ENCODE measurements at regions not wholly inside any gene's neighbourhood (a gene's known extent, or its start where the extent isn't known, plus 50 kb on each side); places are given as distances from the start of the nearest gene placed in this dataset.

GRCh38 chr17:53101706-53102105 is 721.0 kb upstream of the KIF2B start:
- Histone ChIP-seq H3K4me3 (ENCODE audit: low read depth in 2 of 2, low read length in 2 of 2) (no peak overlapping the region), H3K27ac (ENCODE audit: low read length) (no peak overlapping the region), H3K9me3 (ENCODE audit: control insufficient read depth, insufficient read depth, low read depth, low read length) (no peaks in the 10 kb centered on the region; the same call in 1 of the 2 replicates), H3K36me3 (ENCODE audit: control insufficient read depth, insufficient read depth, low read length) (no peaks in the 10 kb centered on the region), H3K4me1 (ENCODE audit: control insufficient read depth, insufficient read depth, low read length) (no peaks in the 10 kb centered on the region), H3K27me3 (ENCODE audit: control insufficient read depth, insufficient read depth, low read length) (no peaks in the 10 kb centered on the region)
- BruUV-seq (replicated peaks) = no TSS peak
- ChIA-PET POLR2A (no interaction called here), CTCF (no interaction called here)
- no peak for TF ChIP-seq POLR2AphosphoS5 (IDR thresholded peaks at IDR 0.05; ENCODE audit: low read depth, low read length)
- no peak for TF ChIP-seq SIN3A (IDR thresholded peaks at IDR 0.05; ENCODE audit: borderline replicate concordance, insufficient read depth, low read depth, low read length)
- TF ChIP-seq, protein P1, sequence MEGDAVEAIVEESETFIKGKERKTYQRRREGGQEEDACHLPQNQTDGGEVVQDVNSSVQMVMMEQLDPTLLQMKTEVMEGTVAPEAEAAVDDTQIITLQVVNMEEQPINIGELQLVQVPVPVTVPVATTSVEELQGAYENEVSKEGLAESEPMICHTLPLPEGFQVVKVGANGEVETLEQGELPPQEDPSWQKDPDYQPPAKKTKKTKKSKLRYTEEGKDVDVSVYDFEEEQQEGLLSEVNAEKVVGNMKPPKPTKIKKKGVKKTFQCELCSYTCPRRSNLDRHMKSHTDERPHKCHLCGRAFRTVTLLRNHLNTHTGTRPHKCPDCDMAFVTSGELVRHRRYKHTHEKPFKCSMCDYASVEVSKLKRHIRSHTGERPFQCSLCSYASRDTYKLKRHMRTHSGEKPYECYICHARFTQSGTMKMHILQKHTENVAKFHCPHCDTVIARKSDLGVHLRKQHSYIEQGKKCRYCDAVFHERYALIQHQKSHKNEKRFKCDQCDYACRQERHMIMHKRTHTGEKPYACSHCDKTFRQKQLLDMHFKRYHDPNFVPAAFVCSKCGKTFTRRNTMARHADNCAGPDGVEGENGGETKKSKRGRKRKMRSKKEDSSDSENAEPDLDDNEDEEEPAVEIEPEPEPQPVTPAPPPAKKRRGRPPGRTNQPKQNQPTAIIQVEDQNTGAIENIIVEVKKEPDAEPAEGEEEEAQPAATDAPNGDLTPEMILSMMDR (IDR thresholded peaks at IDR 0.05) = no peak
- TF ChIP-seq TCF7L2 (IDR thresholded peaks at IDR 0.05; ENCODE audit: low read depth, low read length) = no peak
- TF ChIP-seq REST (IDR thresholded peaks at IDR 0.05; ENCODE audit: insufficient read depth in 1 of 2, low read depth in 2 of 2, low read length in 1 of 2) = no peak
- intact Hi-C loops (cut with micrococcal nuclease; ENCODE audit: unreplicated experiment) (no loop called here), in situ Hi-C loops (cut with HindIII; ENCODE audit: low pct_unique_long_range_greater_than_20kb, low sequenced_read_pairs) (no loop called here)
- DNase-seq (ENCODE audit: low read depth, low spot score) (no peak), ATAC-seq (no peak)

- no peak overlapping the region for H3K27ac ChIP-seq (ENCODE audit: low read length)
- no peak for ATAC-seq
- no peaks in the 10 kb centered on the region for H3K4me1 ChIP-seq (ENCODE audit: control insufficient read depth, insufficient read depth, low read length)
- H3K9me3 ChIP-seq (ENCODE audit: control insufficient read depth, insufficient read depth, low read depth, low read length) = no peaks in the 10 kb centered on the region; the same call in 1 of the 2 replicates
- no TSS peak for BruUV-seq (replicated peaks)
- H3K4me3 ChIP-seq (ENCODE audit: low read depth in 2 of 2, low read length in 2 of 2) = no peak overlapping the region
- H3K27me3 ChIP-seq (ENCODE audit: control insufficient read depth, insufficient read depth, low read length) = no peaks in the 10 kb centered on the region
- no peaks in the 10 kb centered on the region for H3K36me3 ChIP-seq (ENCODE audit: control insufficient read depth, insufficient read depth, low read length)
- in situ Hi-C loops (cut with HindIII; ENCODE audit: low pct_unique_long_range_greater_than_20kb, low sequenced_read_pairs) = no loop called here
- ChIA-PET CTCF (no interaction called here), POLR2A (no interaction called here)
- TF ChIP-seq TCF7L2 (IDR thresholded peaks at IDR 0.05; ENCODE audit: low read depth, low read length) (no peak), SIN3A (IDR thresholded peaks at IDR 0.05; ENCODE audit: borderline replicate concordance, insufficient read depth, low read depth, low read length) (no peak), REST (IDR thresholded peaks at IDR 0.05; ENCODE audit: insufficient read depth in 1 of 2, low read depth in 2 of 2, low read length in 1 of 2) (no peak), POLR2AphosphoS5 (IDR thresholded peaks at IDR 0.05; ENCODE audit: low read depth, low read length) (no peak)
- TF ChIP-seq, protein P1 (IDR thresholded peaks at IDR 0.05) = no peak
- intact Hi-C loops (cut with micrococcal nuclease; ENCODE audit: unreplicated experiment) = no loop called here
- no peak for DNase-seq (ENCODE audit: low read depth, low spot score)
Measured at GRCh38 chr17:53100126-53100525, 722.6 kb upstream of the KIF2B start.

Measured in Panc1 (cell line).